ENCODE measurements at regions not wholly inside any gene's neighbourhood (a gene's known extent, or its start where the extent isn't known, plus 50 kb on each side); places are given as distances from the start of the nearest gene placed in this dataset.

GRCh38 chr1:201589186-201589585 lies 50.3 kb downstream of the NAV1 start:
- DNase-seq (ENCODE audit: extremely low read depth in 1 of 11, low read depth in 9 of 11, low spot score in 4 of 11), result no peak

GRCh38 chr1:201590474-201590873 lies 51.5 kb downstream of the NAV1 start:
- DNase-seq (ENCODE audit: extremely low read depth in 1 of 11, low read depth in 9 of 11, low spot score in 4 of 11), result no peak

GRCh38 chr1:201591348-201591747 lies 52.4 kb downstream of the NAV1 start:
- DNase-seq (ENCODE audit: extremely low read depth in 1 of 11, low read depth in 9 of 11, low spot score in 4 of 11), result no peak

GRCh38 chr1:201591981-201592380 lies 53.1 kb downstream of the NAV1 start:
- DNase-seq (ENCODE audit: extremely low read depth in 1 of 11, low read depth in 9 of 11, low spot score in 4 of 11), result no peak

- no peak for DNase-seq (ENCODE audit: extremely low read depth in 1 of 11, low read depth in 9 of 11, low spot score in 4 of 11)
Measured at GRCh38 chr1:201593200-201593921, 54.4 kb downstream of the NAV1 start.

GRCh38 chr1:201594575-201595245 lies 55.8 kb downstream of the NAV1 start:
- DNase-seq (ENCODE audit: extremely low read depth in 1 of 11, low read depth in 9 of 11, low spot score in 4 of 11), result peak in 7 of 11 donors; percentile 36 to 50 (median 47)

- no peak for DNase-seq (ENCODE audit: extremely low read depth in 1 of 11, low read depth in 9 of 11, low spot score in 4 of 11)
Measured at GRCh38 chr1:201595381-201595780, 56.5 kb downstream of the NAV1 start.

GRCh38 chr1:201596101-201596868 lies 57.4 kb downstream of the NAV1 start:
- DNase-seq (ENCODE audit: extremely low read depth in 1 of 11, low read depth in 9 of 11, low spot score in 4 of 11), result no peak

- DNase-seq (ENCODE audit: extremely low read depth in 1 of 11, low read depth in 9 of 11, low spot score in 4 of 11), result no peak
Measured at GRCh38 chr1:201597551-201598230, 58.8 kb downstream of the NAV1 start.

- no peak for DNase-seq (ENCODE audit: extremely low read depth in 1 of 11, low read depth in 9 of 11, low spot score in 4 of 11)
Measured at GRCh38 chr1:201598396-201598795, 59.5 kb downstream of the NAV1 start.

- DNase-seq (ENCODE audit: extremely low read depth in 1 of 11, low read depth in 9 of 11, low spot score in 4 of 11), result no peak
Measured at GRCh38 chr1:201598973-201599372, 60.0 kb downstream of the NAV1 start.

- no peak for DNase-seq (ENCODE audit: extremely low read depth in 1 of 11, low read depth in 9 of 11, low spot score in 4 of 11)
Measured at GRCh38 chr1:201599548-201599947, 60.6 kb downstream of the NAV1 start.

GRCh38 chr1:201602413-201603265 lies 63.7 kb downstream of the NAV1 start:
- no peak for DNase-seq (ENCODE audit: extremely low read depth in 1 of 11, low read depth in 9 of 11, low spot score in 4 of 11)

- no peak for DNase-seq (ENCODE audit: extremely low read depth in 1 of 11, low read depth in 9 of 11, low spot score in 4 of 11)
Measured at GRCh38 chr1:201603613-201604232, 64.8 kb downstream of the NAV1 start.

- DNase-seq (ENCODE audit: extremely low read depth in 1 of 11, low read depth in 9 of 11, low spot score in 4 of 11), result no peak
Measured at GRCh38 chr1:201605385-201606010, 66.6 kb downstream of the NAV1 start.

- no peak for DNase-seq (ENCODE audit: extremely low read depth in 1 of 11, low read depth in 9 of 11, low spot score in 4 of 11)
Measured at GRCh38 chr1:201606096-201606495, 67.2 kb downstream of the NAV1 start.

- DNase-seq (ENCODE audit: extremely low read depth in 1 of 11, low read depth in 9 of 11, low spot score in 4 of 11), result no peak
Measured at GRCh38 chr1:201606623-201607022, 67.7 kb downstream of the NAV1 start.

All from renal cortex interstitium (tissue), 11 donors.